ENCODE measurements at regions not wholly inside any gene's neighbourhood (a gene's known extent, or its start where the extent isn't known, plus 50 kb on each side); places are given as distances from the start of the nearest gene placed in this dataset.

- no peaks in the 10 kb centered on the region for H3K36me3 Mint-ChIP-seq
- H3K9me3 Mint-ChIP-seq: peaks cover 0 to 5% (median 1%) of the 10 kb centered on the region in 6 donors
- no peak overlapping the region for H3K27ac Mint-ChIP-seq
- H3K4me3 Mint-ChIP-seq: no peak overlapping the region
- H3K4me1 Mint-ChIP-seq: no peaks in the 10 kb centered on the region
- H3K27me3 Mint-ChIP-seq (ENCODE audit: low read depth in 3 of 3): peaks cover 0 to 4% (median 0%) of the 10 kb centered on the region in 3 donors
- no peak for DNase-seq
Measured at GRCh38 chr9:28053096-28053777, 480.0 kb upstream of the C9orf72 start.

GRCh38 chr9:28056006-28056405 is 482.7 kb upstream of the C9orf72 start:
- H3K27me3 Mint-ChIP-seq (ENCODE audit: low read depth in 3 of 3): no peaks in the 10 kb centered on the region
- no peaks in the 10 kb centered on the region for H3K4me1 Mint-ChIP-seq
- H3K27ac Mint-ChIP-seq: no peak overlapping the region
- no peak for DNase-seq
- no peaks in the 10 kb centered on the region for H3K36me3 Mint-ChIP-seq
- no peak overlapping the region for H3K4me3 Mint-ChIP-seq
- peaks cover 0 to 7% (median 1%) of the 10 kb centered on the region in 6 donors for H3K9me3 Mint-ChIP-seq

GRCh38 chr9:28056466-28056865 is 483.2 kb upstream of the C9orf72 start:
- no peak overlapping the region for H3K27ac Mint-ChIP-seq
- H3K4me1 Mint-ChIP-seq: no peaks in the 10 kb centered on the region
- DNase-seq: no peak
- H3K9me3 Mint-ChIP-seq: peaks cover 0 to 7% (median 1%) of the 10 kb centered on the region in 6 donors
- H3K27me3 Mint-ChIP-seq (ENCODE audit: low read depth in 3 of 3): no peaks in the 10 kb centered on the region
- H3K4me3 Mint-ChIP-seq: no peak overlapping the region
- H3K36me3 Mint-ChIP-seq: no peaks in the 10 kb centered on the region

GRCh38 chr9:28059192-28059591 is 485.9 kb upstream of the C9orf72 start:
- Mint-ChIP-seq H3K36me3 (no peaks in the 10 kb centered on the region), H3K9me3 (peaks cover 0 to 15% (median 2%) of the 10 kb centered on the region in 6 donors), H3K4me1 (no peaks in the 10 kb centered on the region), H3K4me3 (no peak overlapping the region), H3K27me3 (ENCODE audit: low read depth in 3 of 3) (no peaks in the 10 kb centered on the region), H3K27ac (no peak overlapping the region)
- DNase-seq: no peak

- peaks cover 0 to 13% (median 4%) of the 10 kb centered on the region in 6 donors for H3K9me3 Mint-ChIP-seq
- no peak overlapping the region for H3K27ac Mint-ChIP-seq
- no peak for DNase-seq
- no peaks in the 10 kb centered on the region for H3K36me3 Mint-ChIP-seq
- H3K4me3 Mint-ChIP-seq: no peak overlapping the region
- no peaks in the 10 kb centered on the region for H3K4me1 Mint-ChIP-seq
- no peaks in the 10 kb centered on the region for H3K27me3 Mint-ChIP-seq (ENCODE audit: low read depth in 3 of 3)
Measured at GRCh38 chr9:28064241-28064815, 491.0 kb upstream of the C9orf72 start.

- no peaks in the 10 kb centered on the region for H3K4me1 Mint-ChIP-seq
Measured at GRCh38 chr9:28073270-28073669, 500.0 kb upstream of the C9orf72 start.

GRCh38 chr9:28079677-28080076 is 506.4 kb upstream of the C9orf72 start:
- Mint-ChIP-seq H3K4me3 (no peak overlapping the region), H3K4me1 (no peaks in the 10 kb centered on the region), H3K36me3 (peaks cover 3 to 4% (median 3%) of the 10 kb centered on the region in 3 donors), H3K9me3 (peaks cover 0 to 13% (median 4%) of the 10 kb centered on the region in 6 donors), H3K27me3 (ENCODE audit: low read depth in 3 of 3) (peaks cover 0 to 2% (median 0%) of the 10 kb centered on the region in 3 donors), H3K27ac (no peak overlapping the region)
- no peak for DNase-seq

More at GRCh38 chr9:28073270-28073669, 500.0 kb upstream of the C9orf72 start:
- Mint-ChIP-seq H3K9me3 (peaks cover 0 to 7% (median 0%) of the 10 kb centered on the region in 6 donors), H3K27ac (no peak overlapping the region), H3K4me3 (no peak overlapping the region), H3K36me3 (peaks cover 0 to 4% (median 0%) of the 10 kb centered on the region in 3 donors), H3K27me3 (ENCODE audit: low read depth in 3 of 3) (peaks cover 0 to 2% (median 0%) of the 10 kb centered on the region in 3 donors)
- no peak for DNase-seq

GRCh38 chr9:28082671-28083070 is 509.4 kb upstream of the C9orf72 start:
- DNase-seq: no peak
- Mint-ChIP-seq H3K9me3 (peaks cover 2 to 13% (median 5%) of the 10 kb centered on the region in 6 donors), H3K36me3 (peaks cover 0 to 3% (median 3%) of the 10 kb centered on the region in 3 donors), H3K27ac (no peak overlapping the region), H3K4me3 (no peak overlapping the region), H3K27me3 (ENCODE audit: low read depth in 3 of 3) (peaks cover 0 to 2% (median 0%) of the 10 kb centered on the region in 3 donors), H3K4me1 (no peaks in the 10 kb centered on the region)

GRCh38 chr9:28086881-28087280 is 513.6 kb upstream of the C9orf72 start:
- Mint-ChIP-seq H3K9me3 (peaks cover 0 to 13% (median 4%) of the 10 kb centered on the region in 6 donors), H3K27ac (no peak overlapping the region), H3K27me3 (ENCODE audit: low read depth in 3 of 3) (no peaks in the 10 kb centered on the region), H3K4me3 (no peak overlapping the region), H3K36me3 (no peaks in the 10 kb centered on the region), H3K4me1 (peaks cover 0 to 2% of the 10 kb centered on the region in 2 donors)
- DNase-seq: no peak

- peaks cover 2 to 14% (median 6%) of the 10 kb centered on the region in 6 donors for H3K9me3 Mint-ChIP-seq
- no peak overlapping the region for H3K27ac Mint-ChIP-seq
- H3K27me3 Mint-ChIP-seq (ENCODE audit: low read depth in 3 of 3): peaks cover 0 to 2% (median 0%) of the 10 kb centered on the region in 3 donors
- peaks cover 0 to 4% (median 0%) of the 10 kb centered on the region in 3 donors for H3K36me3 Mint-ChIP-seq
- peaks cover 0 to 5% of the 10 kb centered on the region in 2 donors for H3K4me1 Mint-ChIP-seq
- H3K4me3 Mint-ChIP-seq: no peak overlapping the region
- DNase-seq: no peak
Measured at GRCh38 chr9:28092981-28093936, 520.0 kb upstream of the C9orf72 start.

GRCh38 chr9:28101509-28101908 is 528.2 kb upstream of the C9orf72 start:
- peaks cover 0 to 3% of the 10 kb centered on the region in 2 donors for H3K4me1 Mint-ChIP-seq
- no peak overlapping the region for H3K4me3 Mint-ChIP-seq
- H3K36me3 Mint-ChIP-seq: peaks cover 0 to 2% (median 0%) of the 10 kb centered on the region in 3 donors
- H3K27ac Mint-ChIP-seq: no peak overlapping the region
- H3K9me3 Mint-ChIP-seq: peaks cover 0 to 14% (median 5%) of the 10 kb centered on the region in 6 donors
- no peaks in the 10 kb centered on the region for H3K27me3 Mint-ChIP-seq (ENCODE audit: low read depth in 3 of 3)
- DNase-seq: no peak

- Mint-ChIP-seq H3K27ac (no peak overlapping the region), H3K9me3 (peaks cover 4 to 19% (median 7%) of the 10 kb centered on the region in 6 donors), H3K27me3 (ENCODE audit: low read depth in 3 of 3) (no peaks in the 10 kb centered on the region), H3K4me3 (no peak overlapping the region), H3K4me1 (no peaks in the 10 kb centered on the region), H3K36me3 (peaks cover 0 to 3% (median 0%) of the 10 kb centered on the region in 3 donors)
- no peak for DNase-seq
Measured at GRCh38 chr9:28105001-28105400, 531.7 kb upstream of the C9orf72 start.

- Mint-ChIP-seq H3K36me3 (no peaks in the 10 kb centered on the region), H3K27me3 (ENCODE audit: low read depth in 3 of 3) (no peaks in the 10 kb centered on the region), H3K9me3 (peaks cover 0 to 5% (median 1%) of the 10 kb centered on the region in 6 donors), H3K4me1 (no peaks in the 10 kb centered on the region), H3K4me3 (no peak overlapping the region), H3K27ac (no peak overlapping the region)
- DNase-seq: no peak
Measured at GRCh38 chr9:28120184-28120583, 546.9 kb upstream of the C9orf72 start.
